CD4-positive, alpha-beta T cell (primary cell): ENCODE measurements at regions not wholly inside any gene's neighbourhood (a gene's known extent, or its start where the extent isn't known, plus 50 kb on each side); places are given as distances from the start of the nearest gene placed in this dataset.

Experiments
- ATAC-seq: fragments of 200-7000 bp; cut with Tn5 transposase; one replicate; pipeline ENCODE4 v1.10.0; 2022; ENCODE audit warnings: mild to moderate bottlenecking; ENCODE audit not compliant: poor library complexity
- CTCF ChIA-PET: fragments of 350-600 bp; sonication (Branson Sonifier 250); formaldehyde crosslinking; loops from one replicate; lab custom pipeline; 2021; ENCODE audit warnings: antibody characterized with exemption, inconsistent platforms; lab: Charles Lee
- POLR2A ChIA-PET: fragments of 350-600 bp; sonication (Branson Sonifier 250); formaldehyde crosslinking; loops from one replicate; lab custom pipeline; 2021; ENCODE audit warnings: antibody characterized with exemption, inconsistent platforms; lab: Charles Lee
- DNase-seq, 14 experiments: peaks; one replicate each; pipeline ENCODE4 v3.0.0-alpha.2; 2013 to 2020; ENCODE audit warnings: mixed read lengths in 2 of 14
- H3K27ac ChIP-seq, 2 donors: one replicate each; pipeline versions ENCODE4 v1.5.1 to v1.7.0; 2013; ENCODE audit warnings: low read length in 2 of 2, low read depth in 1 of 2, mild to moderate bottlenecking in 1 of 2
- H3K27me3 ChIP-seq, 2 experiments: 1 replicate in 1 of 2; 2 replicates in 1 of 2; pipeline versions ENCODE4 v1.6.1 to v1.7.0; 2013; ENCODE audit warnings: low read length in 2 of 2, control low read depth in 1 of 2, mild to moderate bottlenecking in 1 of 2, moderate library complexity in 1 of 2; ENCODE audit not compliant: insufficient read depth in 2 of 2, control insufficient read depth in 1 of 2
- H3K36me3 ChIP-seq: one replicate; pipeline ENCODE4 v1.6.1; 2013; ENCODE audit warnings: low read length, control low read depth; ENCODE audit not compliant: insufficient read depth
- H3K4me1 ChIP-seq: one replicate; pipeline ENCODE4 v1.6.1; 2013; ENCODE audit warnings: low read length, control low read depth; ENCODE audit not compliant: insufficient read depth
- H3K4me3 ChIP-seq: one replicate; pipeline ENCODE4 v1.5.1; 2013; ENCODE audit warnings: mild to moderate bottlenecking, low read length, moderate library complexity
- H3K9me3 ChIP-seq, 2 experiments: 1 replicate in 1 of 2; 2 replicates in 1 of 2; pipeline versions ENCODE4 v1.6.1 to v1.7.0; 2013; ENCODE audit warnings: low read length in 2 of 2, mild to moderate bottlenecking in 2 of 2, control low read depth in 1 of 2, moderate library complexity in 1 of 2; ENCODE audit not compliant: control insufficient read depth in 1 of 2, insufficient read depth in 1 of 2
- H3K27ac Mint-ChIP-seq: one replicate; pipeline ENCODE4 v1.8.0; 2020; ENCODE audit warnings: mixed read lengths
- H3K27me3 Mint-ChIP-seq: one replicate; pipeline ENCODE4 v1.8.0; 2021; ENCODE audit warnings: mixed read lengths
- H3K36me3 Mint-ChIP-seq: one replicate; pipeline ENCODE4 v1.8.0; 2021; ENCODE audit warnings: low read depth, mixed read lengths
- H3K4me1 Mint-ChIP-seq: one replicate; pipeline ENCODE4 v1.8.0; 2021; ENCODE audit warnings: low read depth, mixed read lengths
- H3K4me3 Mint-ChIP-seq: one replicate; pipeline ENCODE4 v1.8.0; 2020; ENCODE audit warnings: mild to moderate bottlenecking, mixed read lengths
- H3K9me3 Mint-ChIP-seq: one replicate; pipeline ENCODE4 v1.8.0; 2020; ENCODE audit warnings: mixed read lengths
- intact Hi-C, 2 experiments: fragments of 100-400 bp; cut with DNase I in 1 of 2; cut with micrococcal nuclease in 1 of 2; formaldehyde crosslinking; loops; one replicate each; pipeline versions ENCODE4 v1.15.1 to v1.9.0; 2023 to 2025; cut with DNase I, micrococcal nuclease
- TF ChIP-seq, protein P1 (sequence below): fragments of 200-600 bp; IDR thresholded peaks from one replicate; pipeline ENCODE4 v1.8.0; 2022; ENCODE audit warnings: antibody characterized with exemption, mild to moderate bottlenecking

DNA sequence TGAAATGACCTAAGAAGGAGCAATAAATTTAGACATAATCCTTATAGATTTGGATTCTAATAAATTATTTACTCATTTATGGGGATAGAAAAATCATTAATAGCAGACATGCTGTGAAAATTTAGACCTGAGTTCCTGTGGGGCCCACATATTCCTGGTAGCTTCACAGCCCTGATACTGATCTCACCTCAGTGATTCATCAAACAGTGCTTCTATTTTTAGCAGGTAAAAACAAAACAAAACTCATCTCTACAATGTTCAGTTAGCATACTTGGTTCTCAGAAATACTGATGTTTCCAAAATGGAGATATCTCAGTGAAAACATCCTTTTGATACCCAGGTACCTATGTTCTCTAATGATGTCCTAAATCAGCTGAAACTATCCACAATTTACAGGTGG is 841.1 kb upstream of the SORCS1 start:
- no peak for ATAC-seq
- ChIA-PET POLR2A (no interaction called here), CTCF (no interaction called here)
- H3K4me1 Mint-ChIP-seq, result no peaks in the 10 kb centered on the region
- H3K36me3 Mint-ChIP-seq, result no peaks in the 10 kb centered on the region
- no peaks in the 10 kb centered on the region for H3K27me3 Mint-ChIP-seq
- no peak for DNase-seq
- Histone ChIP-seq H3K27ac (no peak overlapping the region), H3K4me1 (no peaks in the 10 kb centered on the region), H3K36me3 (no peaks in the 10 kb centered on the region), H3K4me3 (no peak overlapping the region), H3K27me3 (no peaks in the 10 kb centered on the region), H3K9me3 (peaks cover 0 to 8% of the 10 kb centered on the region in 2 experiments)
- H3K27ac Mint-ChIP-seq, result no peak overlapping the region
- H3K4me3 Mint-ChIP-seq, result no peak overlapping the region
- TF ChIP-seq, protein P1, sequence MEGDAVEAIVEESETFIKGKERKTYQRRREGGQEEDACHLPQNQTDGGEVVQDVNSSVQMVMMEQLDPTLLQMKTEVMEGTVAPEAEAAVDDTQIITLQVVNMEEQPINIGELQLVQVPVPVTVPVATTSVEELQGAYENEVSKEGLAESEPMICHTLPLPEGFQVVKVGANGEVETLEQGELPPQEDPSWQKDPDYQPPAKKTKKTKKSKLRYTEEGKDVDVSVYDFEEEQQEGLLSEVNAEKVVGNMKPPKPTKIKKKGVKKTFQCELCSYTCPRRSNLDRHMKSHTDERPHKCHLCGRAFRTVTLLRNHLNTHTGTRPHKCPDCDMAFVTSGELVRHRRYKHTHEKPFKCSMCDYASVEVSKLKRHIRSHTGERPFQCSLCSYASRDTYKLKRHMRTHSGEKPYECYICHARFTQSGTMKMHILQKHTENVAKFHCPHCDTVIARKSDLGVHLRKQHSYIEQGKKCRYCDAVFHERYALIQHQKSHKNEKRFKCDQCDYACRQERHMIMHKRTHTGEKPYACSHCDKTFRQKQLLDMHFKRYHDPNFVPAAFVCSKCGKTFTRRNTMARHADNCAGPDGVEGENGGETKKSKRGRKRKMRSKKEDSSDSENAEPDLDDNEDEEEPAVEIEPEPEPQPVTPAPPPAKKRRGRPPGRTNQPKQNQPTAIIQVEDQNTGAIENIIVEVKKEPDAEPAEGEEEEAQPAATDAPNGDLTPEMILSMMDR, result no peak
- H3K9me3 Mint-ChIP-seq, result peaks cover 2% of the 10 kb centered on the region
- intact Hi-C loops, result no loop called here

DNA sequence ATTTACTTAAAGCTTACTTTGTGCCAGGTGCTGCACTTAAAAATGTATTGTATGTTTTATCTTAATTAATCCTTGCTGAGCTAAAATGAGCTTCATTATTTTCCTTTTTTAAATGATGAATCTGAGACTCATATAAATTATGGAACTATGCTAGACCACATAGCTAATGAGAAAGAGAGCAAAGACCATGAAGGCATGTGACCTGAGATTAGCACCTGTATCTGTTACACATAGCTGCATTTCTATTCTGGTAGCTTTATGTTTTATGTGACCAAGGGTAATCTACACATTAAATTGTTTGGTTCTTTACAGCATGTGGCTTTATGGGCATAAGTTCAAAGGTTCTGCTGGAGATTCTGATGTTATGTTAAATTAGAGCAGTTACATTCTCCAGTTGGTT is 839.1 kb upstream of the SORCS1 start:
- no peaks in the 10 kb centered on the region for H3K27me3 Mint-ChIP-seq
- Histone ChIP-seq H3K4me3 (no peak overlapping the region), H3K4me1 (no peaks in the 10 kb centered on the region), H3K27me3 (no peaks in the 10 kb centered on the region), H3K36me3 (no peaks in the 10 kb centered on the region), H3K27ac (no peak overlapping the region), H3K9me3 (peaks cover 0 to 8% of the 10 kb centered on the region in 2 experiments)
- CTCF ChIA-PET, result no interaction called here
- H3K4me3 Mint-ChIP-seq, result no peak overlapping the region
- ATAC-seq (no peak), DNase-seq (no peak)
- no peaks in the 10 kb centered on the region for H3K36me3 Mint-ChIP-seq
- TF ChIP-seq, protein P1, result no peak
- H3K4me1 Mint-ChIP-seq, result no peaks in the 10 kb centered on the region
- peaks cover 2% of the 10 kb centered on the region for H3K9me3 Mint-ChIP-seq
- intact Hi-C loops, result no loop called here
- POLR2A ChIA-PET, result no interaction called here
- no peak overlapping the region for H3K27ac Mint-ChIP-seq

DNA sequence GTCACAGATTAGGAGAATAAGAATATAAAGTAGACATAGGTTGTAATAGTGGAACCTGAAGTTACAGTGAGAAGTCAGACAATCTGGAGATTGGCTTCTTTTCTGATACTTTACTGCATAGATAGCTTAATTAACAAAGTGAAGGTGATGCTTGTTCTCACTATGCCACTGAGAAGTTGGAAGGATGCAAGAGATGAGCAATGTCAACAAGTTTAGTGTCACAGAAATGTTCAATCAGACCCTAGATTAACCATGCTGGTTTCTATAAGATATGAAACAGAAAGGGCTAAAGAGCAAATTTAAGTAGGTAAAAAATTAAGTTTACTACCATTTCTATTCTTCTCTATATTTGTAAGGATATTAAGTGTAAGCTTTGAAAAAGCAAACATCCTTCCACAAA is 838.6 kb upstream of the SORCS1 start:
- Histone ChIP-seq H3K4me3 (no peak overlapping the region), H3K27me3 (no peaks in the 10 kb centered on the region), H3K27ac (no peak overlapping the region), H3K36me3 (no peaks in the 10 kb centered on the region), H3K9me3 (peaks cover 0 to 13% of the 10 kb centered on the region in 2 experiments), H3K4me1 (no peaks in the 10 kb centered on the region)
- intact Hi-C loops, result no loop called here
- Mint-ChIP-seq H3K27me3 (no peaks in the 10 kb centered on the region), H3K4me1 (no peaks in the 10 kb centered on the region), H3K36me3 (no peaks in the 10 kb centered on the region), H3K27ac (no peak overlapping the region), H3K4me3 (no peak overlapping the region), H3K9me3 (peaks cover 2% of the 10 kb centered on the region)
- no peak for ATAC-seq
- TF ChIP-seq, protein P1, result no peak
- ChIA-PET CTCF (no interaction called here), POLR2A (no interaction called here)
- no peak for DNase-seq
